ENCODE measurements at regions not wholly inside any gene's neighbourhood (a gene's known extent, or its start where the extent isn't known, plus 50 kb on each side); places are given as distances from the start of the nearest gene placed in this dataset.
A peak's percentile ranks its signal among the peaks of the same experiment; 100 is the strongest.

DNA sequence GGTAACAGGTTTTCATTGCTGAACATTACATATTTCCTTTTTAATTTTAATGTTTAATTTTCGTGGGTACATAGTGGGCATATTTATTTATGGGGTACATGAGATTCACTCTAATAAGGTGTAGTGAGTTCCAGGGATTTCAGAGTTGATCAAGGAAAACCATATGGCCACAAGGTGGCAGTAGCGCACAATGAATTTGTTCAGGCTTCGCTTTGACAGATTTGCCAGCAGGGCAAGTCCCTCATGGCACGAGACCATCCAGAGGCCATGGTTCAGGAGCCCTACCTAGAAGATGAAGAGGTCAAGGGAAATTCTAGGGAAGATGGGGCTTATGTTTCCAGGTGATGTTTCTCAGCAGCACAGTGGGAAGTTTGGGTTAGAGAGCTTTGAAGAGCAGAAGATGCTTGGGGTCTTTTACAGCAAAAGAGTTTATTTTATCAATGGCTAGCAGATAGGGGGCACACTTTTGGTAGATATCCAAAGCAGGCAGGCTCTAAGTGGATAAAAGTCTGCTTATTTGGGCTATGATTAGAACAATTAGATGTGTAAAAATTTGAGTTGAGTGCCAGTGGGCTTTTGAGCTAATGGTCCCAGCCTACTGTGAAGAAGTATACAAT lies 1004.4 kb downstream of the AACS start:
- TF ChIP-seq, protein P1, sequence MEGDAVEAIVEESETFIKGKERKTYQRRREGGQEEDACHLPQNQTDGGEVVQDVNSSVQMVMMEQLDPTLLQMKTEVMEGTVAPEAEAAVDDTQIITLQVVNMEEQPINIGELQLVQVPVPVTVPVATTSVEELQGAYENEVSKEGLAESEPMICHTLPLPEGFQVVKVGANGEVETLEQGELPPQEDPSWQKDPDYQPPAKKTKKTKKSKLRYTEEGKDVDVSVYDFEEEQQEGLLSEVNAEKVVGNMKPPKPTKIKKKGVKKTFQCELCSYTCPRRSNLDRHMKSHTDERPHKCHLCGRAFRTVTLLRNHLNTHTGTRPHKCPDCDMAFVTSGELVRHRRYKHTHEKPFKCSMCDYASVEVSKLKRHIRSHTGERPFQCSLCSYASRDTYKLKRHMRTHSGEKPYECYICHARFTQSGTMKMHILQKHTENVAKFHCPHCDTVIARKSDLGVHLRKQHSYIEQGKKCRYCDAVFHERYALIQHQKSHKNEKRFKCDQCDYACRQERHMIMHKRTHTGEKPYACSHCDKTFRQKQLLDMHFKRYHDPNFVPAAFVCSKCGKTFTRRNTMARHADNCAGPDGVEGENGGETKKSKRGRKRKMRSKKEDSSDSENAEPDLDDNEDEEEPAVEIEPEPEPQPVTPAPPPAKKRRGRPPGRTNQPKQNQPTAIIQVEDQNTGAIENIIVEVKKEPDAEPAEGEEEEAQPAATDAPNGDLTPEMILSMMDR (IDR thresholded peaks at IDR 0.05), result peak; percentile 90
- no peak for TF ChIP-seq ZFX (IDR thresholded peaks at IDR 0.05; ENCODE audit: borderline replicate concordance)
